SU-DHL-6 (cell line): ENCODE measurements at regions not wholly inside any gene's neighbourhood (a gene's known extent, or its start where the extent isn't known, plus 50 kb on each side); places are given as distances from the start of the nearest gene placed in this dataset.
"Not testable (repeated sequence)": the region's sequence is repeated elsewhere in the genome, so short reads cannot be mapped to it uniquely, and the experiment has no call there.

ENCODE experiments used
- CTCF ChIP-seq: fragments of 200-600 bp; sonication (generic); IDR thresholded peaks from one replicate; pipeline ENCODE4 v1.5.1; 2017; ENCODE audit warnings: antibody characterized with exemption, mild to moderate bottlenecking, low read length, moderate library complexity; ENCODE audit not compliant: insufficient read depth, poor library complexity, severe bottlenecking
- EZH2phosphoT487 ChIP-seq: fragments of 200-600 bp; sonication (generic), shearing (Covaris generic); conservative IDR thresholded peaks from 2 replicates; pipeline ENCODE4 v1.6.1; 2018; ENCODE audit warnings: mild to moderate bottlenecking, antibody characterized with exemption, low read length, moderate library complexity, mixed read lengths

GRCh38 chr4:95770605-95771004 lies 69.3 kb upstream of the PDHA2 start:
- not testable (repeated sequence) for TF ChIP-seq CTCF, EZH2phosphoT487
